GM23338 (cell line): ENCODE measurements at regions not wholly inside any gene's neighbourhood (a gene's known extent, or its start where the extent isn't known, plus 50 kb on each side); places are given as distances from the start of the nearest gene placed in this dataset.

Experiments used
- ATAC-seq: fragments of 200-7000 bp; cut with Tn5 transposase; 3 replicates; pipeline ENCODE4 v1.9.1; 2020
- DNase-seq: peaks from one replicate; pipeline ENCODE4 v3.0.0-alpha.2; 2015; ENCODE audit warnings: low spot score
- H2AFZ ChIP-seq: fragments of 200-600 bp; sonication (generic); 2 replicates; pipeline ENCODE4 v1.8.0; 2016; ENCODE audit warnings: antibody characterized with exemption, mild to moderate bottlenecking, moderate library complexity
- H3F3A ChIP-seq: fragments of 200-600 bp; sonication (generic); replicated peaks from 2 replicates; pipeline ENCODE4 v1.8.0; 2017; ENCODE audit warnings: antibody characterized with exemption, mixed run types, low read depth
- H3K27ac ChIP-seq: fragments of 200-600 bp; sonication (generic); 2 replicates; pipeline ENCODE4 v1.6.1; 2016; ENCODE audit warnings: low read depth
- H3K27me3 ChIP-seq: fragments of 200-600 bp; sonication (generic); 2 replicates; pipeline ENCODE4 v1.8.0; 2016; ENCODE audit warnings: mild to moderate bottlenecking, mixed run types, moderate library complexity; ENCODE audit not compliant: insufficient read depth
- H3K36me3 ChIP-seq: fragments of 200-600 bp; sonication (generic); 2 replicates; pipeline ENCODE4 v1.8.0; 2016; ENCODE audit warnings: mild to moderate bottlenecking; ENCODE audit not compliant: insufficient read depth
- H3K4me1 ChIP-seq: fragments of 200-600 bp; sonication (generic); 2 replicates; pipeline ENCODE4 v1.8.0; 2016; ENCODE audit warnings: mild to moderate bottlenecking, moderate library complexity; ENCODE audit not compliant: insufficient read depth
- H3K4me2 ChIP-seq: fragments of 200-600 bp; sonication (generic); 2 replicates; pipeline ENCODE4 v1.7.1; 2017; ENCODE audit warnings: mixed run types
- H3K4me3 ChIP-seq: fragments of 200-600 bp; sonication (generic); 2 replicates; pipeline ENCODE4 v1.6.1; 2016; ENCODE audit warnings: mixed run types
- H3K79me2 ChIP-seq: fragments of 200-600 bp; sonication (generic); replicated peaks from 2 replicates; pipeline ENCODE4 v1.8.0; 2017; ENCODE audit warnings: mild to moderate bottlenecking; ENCODE audit not compliant: insufficient read depth
- H3K9me2 ChIP-seq: fragments of 200-600 bp; sonication (generic); 2 replicates; pipeline ENCODE4 v1.8.0; 2017; ENCODE audit not compliant: insufficient read depth
- H4K20me1 ChIP-seq: fragments of 200-600 bp; sonication (generic); replicated peaks from 2 replicates; pipeline ENCODE4 v1.8.0; 2017; ENCODE audit warnings: mild to moderate bottlenecking; ENCODE audit not compliant: insufficient read depth
- H3K27ac Mint-ChIP-seq: 2 replicates; pipeline ENCODE4 v1.8.0; 2020; ENCODE audit warnings: inconsistent platforms, mild to moderate bottlenecking, moderate library complexity, mixed read lengths
- H3K27me3 Mint-ChIP-seq: 3 replicates; pipeline ENCODE4 v1.8.0; 2022; ENCODE audit warnings: low read depth, mild to moderate bottlenecking, moderate library complexity, mixed read lengths, inconsistent platforms; ENCODE audit not compliant: insufficient read depth, poor library complexity
- H3K36me3 Mint-ChIP-seq: 3 replicates; pipeline ENCODE4 v1.8.0; 2021; ENCODE audit warnings: low read depth, mild to moderate bottlenecking, inconsistent platforms, moderate library complexity, mixed read lengths
- H3K4me1 Mint-ChIP-seq: 3 replicates; pipeline ENCODE4 v1.8.0; 2020; ENCODE audit warnings: mild to moderate bottlenecking, inconsistent platforms, mixed read lengths
- H3K4me3 Mint-ChIP-seq: 3 replicates; pipeline ENCODE4 v1.8.0; 2021; ENCODE audit warnings: moderate library complexity, mild to moderate bottlenecking, inconsistent platforms, mixed read lengths
- H3K9me3 Mint-ChIP-seq: 3 replicates; pipeline ENCODE4 v1.8.0; 2020; ENCODE audit warnings: moderate library complexity, mild to moderate bottlenecking, inconsistent platforms, mixed read lengths
- ETS1 ChIP-seq: IDR thresholded peaks from 2 replicates; pipeline ENCODE4 v1.6.1; 2016; ENCODE audit warnings: antibody characterized with exemption
- EZH2 ChIP-seq: fragments of 200-600 bp; sonication (generic); IDR thresholded peaks from one replicate; pipeline ENCODE4 v1.8.0; 2017; ENCODE audit warnings: antibody characterized with exemption, mild to moderate bottlenecking, low read depth; ENCODE audit not compliant: unreplicated experiment
- EZH2phosphoT487 ChIP-seq: fragments of 200-600 bp; sonication (generic); IDR thresholded peaks from one replicate; pipeline ENCODE4 v1.8.1; 2018; ENCODE audit warnings: antibody characterized with exemption; ENCODE audit not compliant: unreplicated experiment
- JUNB ChIP-seq: IDR thresholded peaks from one replicate; pipeline ENCODE4 v1.6.1; 2016; ENCODE audit warnings: antibody characterized with exemption; ENCODE audit not compliant: unreplicated experiment
- NANOG ChIP-seq: IDR thresholded peaks from 2 replicates; pipeline ENCODE4 v1.6.1; 2016; ENCODE audit warnings: antibody characterized with exemption, borderline replicate concordance
- POLR2AphosphoS5 ChIP-seq: IDR thresholded peaks from 2 replicates; pipeline ENCODE4 v1.6.1; 2016; ENCODE audit warnings: antibody characterized with exemption, low read depth
- REST ChIP-seq: IDR thresholded peaks from one replicate; pipeline ENCODE4 v1.6.1; 2018; ENCODE audit warnings: antibody characterized with exemption; ENCODE audit not compliant: unreplicated experiment
- STAT1 ChIP-seq: IDR thresholded peaks from one replicate; pipeline ENCODE4 v1.6.1; 2016; ENCODE audit warnings: antibody characterized with exemption; ENCODE audit not compliant: unreplicated experiment
- ZNF114 ChIP-seq: fragments of 250-450 bp; sonication (Bioruptor Pico); IDR thresholded peaks from 2 replicates; pipeline ENCODE4 v1.5.0; 2020; ENCODE audit warnings: mild to moderate bottlenecking, moderate library complexity
- ZNF462 ChIP-seq: fragments of 250-450 bp; sonication (Bioruptor Pico); IDR thresholded peaks from 2 replicates; pipeline ENCODE4 v1.5.0; 2020; ENCODE audit warnings: mild to moderate bottlenecking, moderate library complexity

- TF ChIP-seq REST (no peak), ZNF462 (CRISPR knock-in tag) (no peak), JUNB (no peak)
These were observed 583.6 kb upstream of the LRRN3 start (continued) for GRCh38 chr7:110507369-110507768.

- no peaks in the 10 kb centered on the region; the same call in 2 of the 3 replicates for H3K4me1 Mint-ChIP-seq
- H3K27ac Mint-ChIP-seq, result no peak overlapping the region
- H3K4me3 Mint-ChIP-seq, result no peak overlapping the region
- Histone ChIP-seq H2AFZ (no peak overlapping the region), H3K4me2 (no peak overlapping the region), H3F3A (no peaks in the 10 kb centered on the region), H3K9me2 (no peaks in the 10 kb centered on the region), H3K79me2 (no peaks in the 10 kb centered on the region), H3K36me3 (no peaks in the 10 kb centered on the region), H4K20me1 (no peaks in the 10 kb centered on the region), H3K4me1 (no peaks in the 10 kb centered on the region), H3K4me3 (no peak overlapping the region), H3K27ac (no peak overlapping the region), H3K27me3 (no peaks in the 10 kb centered on the region)
- H3K9me3 Mint-ChIP-seq, result peaks cover 4% of the 10 kb centered on the region; the same call in 2 of the 3 replicates
- H3K27me3 Mint-ChIP-seq, result no peaks in the 10 kb centered on the region
- DNase-seq, result no peak
- H3K36me3 Mint-ChIP-seq, result no peaks in the 10 kb centered on the region
- no peak for ATAC-seq
- TF ChIP-seq NANOG (no peak), ZNF114 (CRISPR knock-in tag) (no peak), EZH2phosphoT487 (no peak), EZH2 (no peak), JUNB (no peak), STAT1 (no peak), POLR2AphosphoS5 (no peak), ETS1 (no peak)
These were observed 583.1 kb upstream of the LRRN3 start for GRCh38 chr7:110507832-110508231.
